ENCODE measurements at regions not wholly inside any gene's neighbourhood (a gene's known extent, or its start where the extent isn't known, plus 50 kb on each side); places are given as distances from the start of the nearest gene placed in this dataset.

- TF ChIP-seq GATA3 (IDR thresholded peaks at IDR 0.05; ENCODE audit: low read depth, low read length) (no peak), GATA2 (IDR thresholded peaks at IDR 0.05; ENCODE audit: low read depth, low read length) (no peak)
These were observed 171.3 kb upstream of the FAM78B start for GRCh38 chr1:166338105-166338504.
